Body of pancreas (tissue), 4 donors: ENCODE measurements at regions not wholly inside any gene's neighbourhood (a gene's known extent, or its start where the extent isn't known, plus 50 kb on each side); places are given as distances from the start of the nearest gene placed in this dataset.

Experiments
- ATAC-seq: fragments of 150-250 bp; one replicate; pipeline ENCODE4 v1.9.1; 2016
- DNase-seq, 4 donors: peaks; one replicate each; pipeline ENCODE4 v3.0.0-alpha.2; 2019
- H3K27ac ChIP-seq, 4 donors: fragments of 200-600 bp; sonication (generic); 1 replicate in 3 of 4; 2 replicates in 1 of 4; pipeline versions ENCODE4 v1.5.1 to v1.6.1; 2016 to 2019; ENCODE audit warnings: mild to moderate bottlenecking in 1 of 4, mixed read lengths in 1 of 4, moderate library complexity in 1 of 4
- H3K27me3 ChIP-seq, 2 donors: fragments of 200-600 bp; sonication (generic); one replicate each; pipeline ENCODE4 v1.6.0; 2016; ENCODE audit warnings: mild to moderate bottlenecking in 1 of 2
- H3K36me3 ChIP-seq, 2 donors: fragments of 200-600 bp; sonication (generic); replicated peaks in 1 of 2; 2 replicates each; pipeline ENCODE4 v1.5.1; 2016; ENCODE audit warnings: low read depth in 2 of 2; ENCODE audit not compliant: insufficient read depth in 1 of 2
- H3K4me1 ChIP-seq: fragments of 200-600 bp; sonication (generic); one replicate; pipeline ENCODE4 v1.6.0; 2016
- H3K4me3 ChIP-seq, 2 donors: fragments of 200-600 bp; sonication (generic); 1 replicate in 1 of 2; 2 replicates in 1 of 2; pipeline ENCODE4 v1.5.1; 2016 to 2019
- H3K9me3 ChIP-seq, 3 donors: fragments of 200-600 bp; sonication (generic); 1 replicate in 2 of 3; 2 replicates in 1 of 3; pipeline ENCODE4 v1.5.1; 2016
- CTCF ChIP-seq, 7 experiments: fragments of 450-650 bp in 4 of 7; fragments of 200-600 bp in 3 of 7; sonication (generic) in 3 of 7; IDR thresholded peaks; one replicate each; pipeline ENCODE4 v1.5.1; 2016 to 2019; ENCODE audit warnings: antibody characterized with exemption in 7 of 7
- POLR2A ChIP-seq, 3 donors: fragments of 450-650 bp; IDR thresholded peaks; one replicate each; pipeline ENCODE4 v1.6.1; 2016; ENCODE audit warnings: antibody characterized with exemption in 3 of 3, mild to moderate bottlenecking in 2 of 3
- WGBS, 2 donors: methylation state at CpG; one replicate each; pipeline ENCODE4 v1.1.5; 2017; 5-methylcytosine and 5-hydroxymethylcytosine counted together
- intact Hi-C: fragments of 100-400 bp; cut with DNase I; formaldehyde crosslinking; loops from one replicate; pipeline ENCODE4 v1.15.1; 2023

GRCh38 chr14:32018391-32019092 lies 58.6 kb upstream of the ARHGAP5 start:
- 30 to 39% methylated on average over 3 of the region's 3 CpGs for WGBS, 2 donors
- Histone ChIP-seq H3K36me3 (no peaks in the 10 kb centered on the region), H3K27me3 (no peaks in the 10 kb centered on the region), H3K4me3 (no peak overlapping the region), H3K4me1 (peaks cover 11% of the 10 kb centered on the region), H3K9me3 (no peaks in the 10 kb centered on the region), H3K27ac (no peak overlapping the region)
- ATAC-seq = no peak
- TF ChIP-seq POLR2A (IDR thresholded peaks at IDR 0.05) (no peak), CTCF (IDR thresholded peaks at IDR 0.05) (no peak)
- intact Hi-C loops = no loop called here
- DNase-seq = no peak

GRCh38 chr14:32019276-32019675 lies 57.8 kb upstream of the ARHGAP5 start:
- no peaks in the 10 kb centered on the region for H3K27me3 ChIP-seq
- peaks cover 12% of the 10 kb centered on the region for H3K4me1 ChIP-seq
- TF ChIP-seq POLR2A (IDR thresholded peaks at IDR 0.05) (no peak), CTCF (IDR thresholded peaks at IDR 0.05) (no peak)
- intact Hi-C loops = no loop called here
- DNase-seq (no peak), ATAC-seq (no peak)
- H3K4me3 ChIP-seq = no peak overlapping the region
- 62 to 66% methylated on average over 7 of the region's 7 CpGs for WGBS, 2 donors
- H3K36me3 ChIP-seq = no peaks in the 10 kb centered on the region
- no peaks in the 10 kb centered on the region for H3K9me3 ChIP-seq
- H3K27ac ChIP-seq = no peak overlapping the region

- TF ChIP-seq CTCF (IDR thresholded peaks at IDR 0.05) (no peak), POLR2A (IDR thresholded peaks at IDR 0.05) (no peak)
- H3K4me1 ChIP-seq = peaks cover 12% of the 10 kb centered on the region
- H3K27ac ChIP-seq = no peak overlapping the region
- H3K9me3 ChIP-seq = no peaks in the 10 kb centered on the region
- no peaks in the 10 kb centered on the region for H3K27me3 ChIP-seq
- H3K4me3 ChIP-seq = no peak overlapping the region
- ATAC-seq (no peak), DNase-seq (no peak)
- H3K36me3 ChIP-seq = no peaks in the 10 kb centered on the region
- 72 to 80% methylated on average over 4 of the region's 4 CpGs for WGBS, 2 donors
- intact Hi-C loops = no loop called here
Observed at GRCh38 chr14:32020882-32021281, 56.2 kb upstream of the ARHGAP5 start.

GRCh38 chr14:32021341-32021740 lies 55.8 kb upstream of the ARHGAP5 start:
- Histone ChIP-seq H3K27ac (no peak overlapping the region), H3K4me3 (no peak overlapping the region), H3K4me1 (peaks cover 12% of the 10 kb centered on the region), H3K27me3 (no peaks in the 10 kb centered on the region), H3K9me3 (no peaks in the 10 kb centered on the region), H3K36me3 (no peaks in the 10 kb centered on the region)
- 78 to 80% methylated on average over 3 of the region's 3 CpGs for WGBS, 2 donors
- TF ChIP-seq CTCF (IDR thresholded peaks at IDR 0.05) = no peak
- no peak for TF ChIP-seq POLR2A (IDR thresholded peaks at IDR 0.05)
- ATAC-seq = no peak
- intact Hi-C loops = no loop called here
- DNase-seq = no peak

GRCh38 chr14:32022525-32022924 lies 54.6 kb upstream of the ARHGAP5 start:
- H3K4me1 ChIP-seq = peaks cover 12% of the 10 kb centered on the region
- no peak for DNase-seq
- intact Hi-C loops = no loop called here

More at GRCh38 chr14:32022525-32022924, 54.6 kb upstream of the ARHGAP5 start:
- Histone ChIP-seq H3K36me3 (no peaks in the 10 kb centered on the region), H3K27me3 (no peaks in the 10 kb centered on the region), H3K9me3 (no peaks in the 10 kb centered on the region), H3K27ac (peak overlapping the region in 3 of 4 donors; percentile 45 to 60 (median 58)), H3K4me3 (no peak overlapping the region)
- 85 to 94% methylated on average over 4 of the region's 4 CpGs for WGBS, 2 donors
- TF ChIP-seq CTCF (IDR thresholded peaks at IDR 0.05) (no peak), POLR2A (IDR thresholded peaks at IDR 0.05) (peak in 1 of 3 donors; percentile 3)
- no peak for ATAC-seq
